ENCODE measurements at regions not wholly inside any gene's neighbourhood (a gene's known extent, or its start where the extent isn't known, plus 50 kb on each side); places are given as distances from the start of the nearest gene placed in this dataset.

DNA sequence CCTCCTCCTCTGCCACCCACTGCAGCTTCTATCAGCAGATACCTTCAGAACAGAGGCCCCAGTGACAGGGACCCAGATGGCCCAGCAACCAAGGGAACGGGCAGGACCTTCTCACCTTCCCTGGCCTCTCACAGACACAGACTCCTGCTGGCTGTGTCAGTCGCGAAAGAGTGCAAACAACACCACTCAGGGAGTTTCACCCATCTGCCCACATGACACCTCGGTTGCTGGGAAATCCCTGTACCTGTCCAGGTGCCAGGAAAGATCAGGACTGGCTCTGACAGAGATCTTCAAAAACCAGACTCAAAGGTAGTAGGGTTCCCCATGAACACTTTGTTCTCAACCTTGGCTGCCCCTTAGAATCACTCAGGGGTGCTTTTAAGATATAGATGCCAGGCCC lies 83.5 kb upstream of the HIVEP3 start:
- CTCF ChIA-PET = no interaction called here
- POLR2A ChIA-PET = no interaction called here
- Mint-ChIP-seq H3K4me1 (ENCODE audit: low read depth) (peaks cover 16% of the 10 kb centered on the region), H3K4me3 (no peak overlapping the region), H3K9me3 (no peaks in the 10 kb centered on the region), H3K27me3 (no peaks in the 10 kb centered on the region), H3K36me3 (no peaks in the 10 kb centered on the region), H3K27ac (no peak overlapping the region)
- intact Hi-C loops (cut with micrococcal nuclease) = no loop called here
- no peak for DNase-seq

DNA sequence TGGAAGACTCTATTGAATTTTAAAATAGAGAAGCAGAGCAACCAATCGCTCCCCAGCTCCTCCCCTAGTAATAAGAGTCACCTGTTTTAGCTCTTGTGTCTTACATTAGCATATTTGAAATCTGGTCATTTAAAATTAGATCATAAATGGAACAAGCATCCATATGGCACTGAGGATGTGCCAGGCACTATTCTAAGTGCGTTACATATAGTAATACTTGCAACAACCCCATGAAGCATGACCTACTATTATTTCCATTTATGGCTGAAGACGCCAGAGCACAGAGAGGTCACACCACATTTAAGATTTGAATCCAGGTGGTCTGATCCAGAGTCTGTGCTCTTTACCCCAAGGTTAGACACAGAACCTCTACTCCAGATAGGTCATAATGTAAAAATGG lies 82.0 kb upstream of the HIVEP3 start:
- H3K27ac Mint-ChIP-seq = no peak overlapping the region
- H3K27me3 Mint-ChIP-seq = no peaks in the 10 kb centered on the region
- H3K4me3 Mint-ChIP-seq = no peak overlapping the region
- H3K4me1 Mint-ChIP-seq (ENCODE audit: low read depth) = peaks cover 12% of the 10 kb centered on the region
- H3K36me3 Mint-ChIP-seq = no peaks in the 10 kb centered on the region
- intact Hi-C loops (cut with micrococcal nuclease) = no loop called here
- ChIA-PET POLR2A (no interaction called here), CTCF (interaction anchor here (0.6 to 1.1 kb wide), 2 partner anchors 108 to 427 kb away, joined by 3 read pairs; no protein-coding TSS in a partner anchor)
- H3K9me3 Mint-ChIP-seq = no peaks in the 10 kb centered on the region
- DNase-seq = no peak

GRCh38 chr1:41999884-42000283 lies 81.2 kb upstream of the HIVEP3 start:
- Mint-ChIP-seq H3K27ac (no peak overlapping the region), H3K4me1 (ENCODE audit: low read depth) (peaks cover 20% of the 10 kb centered on the region), H3K27me3 (no peaks in the 10 kb centered on the region), H3K9me3 (peaks cover under 1% of the 10 kb centered on the region), H3K4me3 (no peak overlapping the region), H3K36me3 (no peaks in the 10 kb centered on the region)
- intact Hi-C loops (cut with micrococcal nuclease) = no loop called here
- DNase-seq = no peak
- CTCF ChIA-PET = no interaction called here
- POLR2A ChIA-PET = interaction anchor here (0.6 kb wide), 1 partner anchor 1482 kb away, joined by 3 read pairs; no protein-coding TSS in a partner anchor

GRCh38 chr1:41998250-41998649 lies 79.5 kb upstream of the HIVEP3 start:
- CTCF ChIA-PET = no interaction called here
- no peaks in the 10 kb centered on the region for H3K27me3 Mint-ChIP-seq
- H3K36me3 Mint-ChIP-seq = peaks cover 7% of the 10 kb centered on the region

GRCh38 chr1:41997153-41997552 lies 78.4 kb upstream of the HIVEP3 start:
- ChIA-PET CTCF (no interaction called here), POLR2A (no interaction called here)
- H3K27me3 Mint-ChIP-seq = no peaks in the 10 kb centered on the region
- intact Hi-C loops (cut with micrococcal nuclease) = no loop called here
- no peak for DNase-seq
- H3K36me3 Mint-ChIP-seq = peaks cover 7% of the 10 kb centered on the region
- H3K27ac Mint-ChIP-seq = no peak overlapping the region
- no peak overlapping the region for H3K4me3 Mint-ChIP-seq
- peaks cover 10% of the 10 kb centered on the region for H3K9me3 Mint-ChIP-seq
- peaks cover 25% of the 10 kb centered on the region for H3K4me1 Mint-ChIP-seq (ENCODE audit: low read depth)

More at GRCh38 chr1:41998250-41998649, 79.5 kb upstream of the HIVEP3 start:
- no peak for DNase-seq
- intact Hi-C loops (cut with micrococcal nuclease) = no loop called here
- Mint-ChIP-seq H3K27ac (no peak overlapping the region), H3K4me1 (ENCODE audit: low read depth) (peaks cover 29% of the 10 kb centered on the region), H3K4me3 (no peak overlapping the region), H3K9me3 (peaks cover 10% of the 10 kb centered on the region)
- POLR2A ChIA-PET = no interaction called here

DNA sequence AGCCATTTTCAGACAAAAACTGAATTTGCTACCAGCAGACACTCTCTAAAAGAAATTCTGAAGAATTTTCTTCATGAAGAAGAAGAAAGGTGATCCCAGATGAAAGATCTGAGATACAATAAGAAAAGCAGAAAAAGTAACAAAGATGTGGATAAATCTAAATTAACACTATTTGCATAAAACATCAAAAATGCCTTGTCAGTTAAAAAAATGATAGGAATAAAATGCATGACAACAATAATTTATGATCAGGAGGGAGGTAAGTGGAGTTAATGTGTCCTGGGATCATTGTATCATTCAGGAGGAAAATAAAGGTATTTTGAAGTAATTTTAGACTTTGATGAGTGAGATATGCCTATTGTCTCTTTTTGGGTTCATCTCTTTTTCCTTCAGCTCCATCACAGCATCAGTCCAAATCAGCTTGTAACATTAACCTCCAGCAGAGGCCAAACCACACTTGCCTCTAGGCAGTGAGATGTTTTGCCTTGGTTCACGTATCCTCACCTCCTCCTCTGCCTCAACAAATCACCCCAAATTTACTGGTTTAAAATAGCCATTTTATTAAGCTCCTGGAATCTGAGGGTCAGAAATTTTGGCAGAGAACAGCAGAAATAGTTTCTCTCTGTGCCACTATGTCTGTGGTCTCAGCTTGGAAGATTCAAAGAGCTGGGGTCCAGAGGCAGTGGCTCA lies 76.9 kb upstream of the HIVEP3 start:
- DNase-seq = no peak
- Mint-ChIP-seq H3K27ac (no peak overlapping the region), H3K36me3 (peaks cover 7% of the 10 kb centered on the region), H3K4me3 (no peak overlapping the region), H3K27me3 (no peaks in the 10 kb centered on the region), H3K4me1 (ENCODE audit: low read depth) (peaks cover 23% of the 10 kb centered on the region), H3K9me3 (peaks cover 10% of the 10 kb centered on the region)
- intact Hi-C loops (cut with micrococcal nuclease) = no loop called here
- POLR2A ChIA-PET = interaction anchor here (0.8 kb wide), 1 partner anchor 15 kb away, joined by 4 read pairs; no protein-coding TSS in a partner anchor
- CTCF ChIA-PET = interaction anchor here (0.6 kb wide), 1 partner anchor 20 kb away, joined by 3 read pairs; no protein-coding TSS in a partner anchor

DNA sequence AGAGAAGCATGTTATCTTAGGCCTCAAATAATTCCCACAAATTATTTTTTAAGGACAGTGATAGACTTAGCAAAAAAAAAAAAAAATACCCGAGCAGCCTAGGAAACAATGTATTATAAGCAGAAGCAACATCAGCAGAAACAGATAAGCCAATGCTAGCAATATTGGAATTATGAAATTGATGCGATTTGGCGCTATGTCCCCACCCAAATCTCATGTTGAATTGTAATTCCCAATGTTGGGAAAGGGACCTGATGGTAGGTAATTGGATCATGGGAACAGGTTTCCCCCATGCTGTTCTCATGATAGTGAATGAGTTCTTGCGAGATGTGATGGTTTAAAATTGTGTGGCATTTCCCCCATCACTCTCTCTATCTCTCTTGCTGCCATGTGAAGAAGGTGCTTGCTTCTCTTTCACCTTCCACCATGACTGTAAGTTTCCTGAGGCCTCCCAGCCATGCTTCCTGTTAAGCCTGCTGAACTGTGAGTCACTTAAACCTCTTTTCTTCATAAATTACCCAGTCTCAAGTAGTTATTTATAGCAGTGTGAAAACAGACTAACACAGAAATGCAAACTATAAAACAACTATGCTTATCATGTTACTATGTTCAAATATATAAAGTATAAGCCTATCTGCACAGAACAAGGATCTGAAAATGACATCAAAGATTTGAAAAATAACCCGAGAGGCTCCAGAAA lies 75.6 kb upstream of the HIVEP3 start:
- ChIA-PET POLR2A (no interaction called here), CTCF (no interaction called here)
- Mint-ChIP-seq H3K4me1 (ENCODE audit: low read depth) (peaks cover 23% of the 10 kb centered on the region), H3K27ac (no peak overlapping the region), H3K27me3 (no peaks in the 10 kb centered on the region), H3K4me3 (no peak overlapping the region), H3K36me3 (peaks cover 7% of the 10 kb centered on the region), H3K9me3 (peaks cover 12% of the 10 kb centered on the region)
- DNase-seq = no peak
- intact Hi-C loops (cut with micrococcal nuclease) = no loop called here

- Mint-ChIP-seq H3K27ac (no peak overlapping the region), H3K4me1 (ENCODE audit: low read depth) (peaks cover 23% of the 10 kb centered on the region), H3K27me3 (no peaks in the 10 kb centered on the region), H3K9me3 (no peaks in the 10 kb centered on the region), H3K36me3 (no peaks in the 10 kb centered on the region), H3K4me3 (no peak overlapping the region)
- CTCF ChIA-PET = no interaction called here
- intact Hi-C loops (cut with micrococcal nuclease) = no loop called here
- DNase-seq = no peak
- POLR2A ChIA-PET = no interaction called here
These were observed 64.7 kb upstream of the HIVEP3 start for GRCh38 chr1:41983451-41983850.

DNA sequence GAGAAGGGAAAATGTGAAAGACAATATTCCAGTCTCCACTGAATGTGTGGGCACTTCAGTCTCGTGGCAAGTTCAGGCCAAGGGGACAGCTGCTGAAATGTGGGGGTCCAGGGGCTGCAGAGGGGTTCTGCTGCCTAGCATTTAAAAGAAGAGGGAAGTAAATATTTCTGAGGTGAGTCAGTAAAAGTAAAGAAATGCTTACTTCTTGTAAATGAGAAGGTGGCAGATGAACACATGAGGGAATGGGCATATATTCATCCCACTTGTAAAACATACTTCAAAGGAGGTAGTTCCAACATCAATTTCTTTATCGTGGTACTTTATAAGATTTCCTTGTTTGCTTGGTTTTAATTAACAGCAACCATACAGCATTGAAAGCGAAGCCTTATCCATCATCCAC lies 63.1 kb upstream of the HIVEP3 start:
- H3K4me1 Mint-ChIP-seq (ENCODE audit: low read depth) = peaks cover 23% of the 10 kb centered on the region
- no peak overlapping the region for H3K27ac Mint-ChIP-seq
- CTCF ChIA-PET = no interaction called here
- no peaks in the 10 kb centered on the region for H3K27me3 Mint-ChIP-seq
- no peak overlapping the region for H3K4me3 Mint-ChIP-seq
- no peak for DNase-seq
- H3K36me3 Mint-ChIP-seq = no peaks in the 10 kb centered on the region
- POLR2A ChIA-PET = interaction anchor here (1.2 kb wide), 1 partner anchor 23 kb away, joined by 4 read pairs; no protein-coding TSS in a partner anchor
- no peaks in the 10 kb centered on the region for H3K9me3 Mint-ChIP-seq
- intact Hi-C loops (cut with micrococcal nuclease) = no loop called here

- Mint-ChIP-seq H3K27ac (no peak overlapping the region), H3K9me3 (no peaks in the 10 kb centered on the region), H3K27me3 (no peaks in the 10 kb centered on the region), H3K36me3 (no peaks in the 10 kb centered on the region), H3K4me3 (no peak overlapping the region), H3K4me1 (ENCODE audit: low read depth) (peaks cover 23% of the 10 kb centered on the region)
- CTCF ChIA-PET = no interaction called here
- intact Hi-C loops (cut with micrococcal nuclease) = no loop called here
- POLR2A ChIA-PET = interaction anchor here (1.2 kb wide), 1 partner anchor 22 kb away, joined by 4 read pairs; no protein-coding TSS in a partner anchor
- peak; percentile 26 for DNase-seq
These were observed 62.3 kb upstream of the HIVEP3 start for GRCh38 chr1:41980827-41981653.

DNA sequence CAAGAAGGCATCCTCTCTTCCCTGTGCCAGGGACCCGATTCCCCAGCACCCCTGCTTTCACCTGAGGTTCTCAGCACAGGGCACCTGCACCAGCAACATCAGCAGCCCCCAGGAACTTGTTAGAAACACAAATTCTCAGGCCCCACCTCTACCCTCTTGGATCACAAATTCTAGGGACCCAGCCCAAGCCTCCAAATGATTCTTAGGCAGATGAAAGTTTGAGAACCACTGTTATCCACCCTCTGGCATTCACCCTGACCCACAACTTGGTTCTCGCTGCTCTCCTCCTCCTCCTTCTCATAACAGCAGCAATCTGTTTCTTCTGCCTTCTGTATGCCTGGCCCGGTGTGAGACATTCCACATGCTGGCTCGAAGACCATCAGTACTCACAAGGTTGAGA lies 60.3 kb upstream of the HIVEP3 start:
- no peaks in the 10 kb centered on the region for H3K36me3 Mint-ChIP-seq
- H3K27me3 Mint-ChIP-seq = no peaks in the 10 kb centered on the region
- H3K4me1 Mint-ChIP-seq (ENCODE audit: low read depth) = peaks cover 23% of the 10 kb centered on the region
- no peaks in the 10 kb centered on the region for H3K9me3 Mint-ChIP-seq
- intact Hi-C loops (cut with micrococcal nuclease) = no loop called here
- CTCF ChIA-PET = no interaction called here
- POLR2A ChIA-PET = no interaction called here
- no peak overlapping the region for H3K4me3 Mint-ChIP-seq
- H3K27ac Mint-ChIP-seq = no peak overlapping the region
- no peak for DNase-seq

GRCh38 chr1:41977326-41977725 lies 58.6 kb upstream of the HIVEP3 start:
- no peak for DNase-seq
- ChIA-PET POLR2A (no interaction called here), CTCF (no interaction called here)
- intact Hi-C loops (cut with micrococcal nuclease) = no loop called here
- Mint-ChIP-seq H3K4me3 (no peak overlapping the region), H3K4me1 (ENCODE audit: low read depth) (peaks cover 22% of the 10 kb centered on the region), H3K36me3 (no peaks in the 10 kb centered on the region), H3K27ac (no peak overlapping the region), H3K9me3 (no peaks in the 10 kb centered on the region), H3K27me3 (no peaks in the 10 kb centered on the region)
